ENCODE measurements at regions not wholly inside any gene's neighbourhood (a gene's known extent, or its start where the extent isn't known, plus 50 kb on each side); places are given as distances from the start of the nearest gene placed in this dataset.

GRCh38 chr4:164384416-164384815, 369.5 kb upstream of the SMIM31 start:
- no peak for TF ChIP-seq NFE2L1 (CRISPR knock-in tag; IDR thresholded peaks at IDR 0.05)
- no peak for TF ChIP-seq CTCF (IDR thresholded peaks at IDR 0.05)

Data from WTC11 (cell line).